ENCODE measurements at regions not wholly inside any gene's neighbourhood (a gene's known extent, or its start where the extent isn't known, plus 50 kb on each side); places are given as distances from the start of the nearest gene placed in this dataset.

DNA sequence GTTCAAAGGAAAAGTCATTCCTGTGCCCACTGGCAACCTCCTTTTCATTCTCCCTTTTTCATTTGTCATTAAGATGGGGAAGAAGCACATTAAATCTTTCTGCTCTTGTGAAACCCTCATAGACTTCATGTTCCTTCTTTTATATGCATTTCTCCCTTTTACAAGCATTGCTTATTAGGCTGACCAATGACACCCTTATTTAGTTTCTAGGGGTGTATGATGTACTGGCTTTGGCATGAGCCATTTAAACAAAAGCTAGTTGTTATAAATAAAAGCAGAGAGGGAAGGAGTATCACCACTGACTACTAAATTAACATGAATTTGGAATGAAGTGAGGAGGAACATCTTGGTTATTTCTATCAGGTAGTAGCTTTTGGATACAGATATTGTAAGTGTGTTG is 68.2 kb upstream of the PCDH9 start:
- TF ChIP-seq, protein P1, sequence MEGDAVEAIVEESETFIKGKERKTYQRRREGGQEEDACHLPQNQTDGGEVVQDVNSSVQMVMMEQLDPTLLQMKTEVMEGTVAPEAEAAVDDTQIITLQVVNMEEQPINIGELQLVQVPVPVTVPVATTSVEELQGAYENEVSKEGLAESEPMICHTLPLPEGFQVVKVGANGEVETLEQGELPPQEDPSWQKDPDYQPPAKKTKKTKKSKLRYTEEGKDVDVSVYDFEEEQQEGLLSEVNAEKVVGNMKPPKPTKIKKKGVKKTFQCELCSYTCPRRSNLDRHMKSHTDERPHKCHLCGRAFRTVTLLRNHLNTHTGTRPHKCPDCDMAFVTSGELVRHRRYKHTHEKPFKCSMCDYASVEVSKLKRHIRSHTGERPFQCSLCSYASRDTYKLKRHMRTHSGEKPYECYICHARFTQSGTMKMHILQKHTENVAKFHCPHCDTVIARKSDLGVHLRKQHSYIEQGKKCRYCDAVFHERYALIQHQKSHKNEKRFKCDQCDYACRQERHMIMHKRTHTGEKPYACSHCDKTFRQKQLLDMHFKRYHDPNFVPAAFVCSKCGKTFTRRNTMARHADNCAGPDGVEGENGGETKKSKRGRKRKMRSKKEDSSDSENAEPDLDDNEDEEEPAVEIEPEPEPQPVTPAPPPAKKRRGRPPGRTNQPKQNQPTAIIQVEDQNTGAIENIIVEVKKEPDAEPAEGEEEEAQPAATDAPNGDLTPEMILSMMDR (IDR thresholded peaks at IDR 0.05) = no peak
- TF ChIP-seq POLR2A (IDR thresholded peaks at IDR 0.05) = no peak

Measured in upper lobe of left lung (tissue), 4 donors.